ENCODE measurements at regions not wholly inside any gene's neighbourhood (a gene's known extent, or its start where the extent isn't known, plus 50 kb on each side); places are given as distances from the start of the nearest gene placed in this dataset.

DNA sequence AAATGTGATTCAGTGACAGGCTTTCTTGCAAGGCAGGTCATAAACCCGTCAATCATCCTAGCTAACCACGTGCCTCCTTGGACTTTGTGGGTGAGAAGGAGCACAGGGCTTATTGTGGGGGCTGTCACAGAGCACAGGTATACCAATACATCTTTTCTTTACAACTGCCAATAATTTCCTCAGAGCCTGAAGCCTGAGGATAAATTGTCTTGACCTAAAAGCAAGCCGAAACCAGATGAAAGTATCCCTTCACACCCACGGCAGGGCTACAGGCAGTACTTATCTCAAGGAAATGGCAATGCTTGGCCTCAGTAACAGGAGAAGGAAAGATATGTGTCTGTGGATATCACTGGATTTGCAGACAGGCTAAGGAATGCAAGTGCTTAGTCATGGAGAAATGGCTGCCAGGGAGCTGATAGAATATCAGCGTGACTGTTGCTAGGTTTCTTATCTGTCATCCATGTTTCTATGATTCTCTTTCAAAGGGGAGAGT is 90.3 kb upstream of the ZNF366 start:
- Histone ChIP-seq H3K36me3 (no peaks in the 10 kb centered on the region), H3K27me3 (no peaks in the 10 kb centered on the region), H3K9me3 (no peaks in the 10 kb centered on the region), H3K4me1 (peaks cover 0 to 52% (median 22%) of the 10 kb centered on the region in 4 donors), H3K27ac (peak overlapping the region; percentile 42 to 67), H3K4me3 (no peak overlapping the region)
- intact Hi-C loops (cut with DNase I; ENCODE audit: low total_unique reads) = no loop called here
- DNase-seq = no peak
- no peak for TF ChIP-seq CTCF (IDR thresholded peaks at IDR 0.05)

DNA sequence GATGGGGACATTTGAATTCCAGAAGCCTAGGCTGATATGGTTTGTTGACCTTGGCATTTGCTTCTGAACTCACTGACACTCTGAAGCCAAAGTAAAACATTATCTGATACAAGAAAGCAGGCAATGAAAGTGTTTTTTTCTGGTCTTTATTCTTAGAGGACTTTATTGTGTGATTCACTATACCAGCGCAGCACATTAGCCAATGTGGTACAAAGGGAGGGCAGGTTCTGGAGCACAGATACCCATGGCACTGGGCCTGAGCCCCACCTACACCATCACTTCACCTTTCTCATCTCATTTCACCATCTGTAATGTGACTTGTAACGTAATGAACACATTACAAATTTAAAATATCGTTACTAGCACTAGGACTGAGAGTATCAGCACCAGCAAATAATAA is 89.7 kb upstream of the ZNF366 start:
- Histone ChIP-seq H3K27me3 (no peaks in the 10 kb centered on the region), H3K9me3 (no peaks in the 10 kb centered on the region), H3K36me3 (no peaks in the 10 kb centered on the region), H3K4me1 (peaks cover 0 to 52% (median 22%) of the 10 kb centered on the region in 4 donors), H3K27ac (peak overlapping the region; percentile 42 to 67), H3K4me3 (no peak overlapping the region)
- DNase-seq = no peak
- intact Hi-C loops (cut with DNase I; ENCODE audit: low total_unique reads) = no loop called here
- TF ChIP-seq CTCF (IDR thresholded peaks at IDR 0.05) = no peak

DNA sequence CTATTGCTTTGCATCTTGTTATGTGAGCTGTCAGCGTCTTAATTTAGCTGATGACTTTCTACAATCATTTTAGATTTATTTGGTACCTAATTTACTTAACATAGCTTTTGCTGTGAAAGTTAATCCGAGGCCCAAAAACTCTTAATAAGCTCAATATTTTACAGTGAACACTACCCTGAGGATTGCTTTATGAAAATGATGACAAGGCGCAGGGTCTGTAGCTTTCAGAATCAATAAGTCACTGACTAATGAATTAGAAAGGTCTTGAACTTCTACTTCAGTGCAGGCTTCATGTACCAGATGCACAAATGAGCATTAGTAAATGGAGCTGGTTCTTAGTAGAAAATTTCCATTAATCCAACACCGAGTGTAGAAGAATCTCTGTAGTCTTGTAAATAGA is 81.4 kb upstream of the ZNF366 start:
- Histone ChIP-seq H3K9me3 (no peaks in the 10 kb centered on the region), H3K27ac (no peak overlapping the region), H3K36me3 (no peaks in the 10 kb centered on the region), H3K4me1 (peaks cover 0 to 24% (median 0%) of the 10 kb centered on the region in 4 donors), H3K4me3 (no peak overlapping the region), H3K27me3 (no peaks in the 10 kb centered on the region)
- no peak for TF ChIP-seq CTCF (IDR thresholded peaks at IDR 0.05)
- intact Hi-C loops (cut with DNase I; ENCODE audit: low total_unique reads) = no loop called here
- DNase-seq = no peak

GRCh38 chr5:72587661-72588308 is 80.6 kb upstream of the ZNF366 start:
- Histone ChIP-seq H3K27ac (peak overlapping the region in 1 of 2 donors; percentile 1), H3K9me3 (no peaks in the 10 kb centered on the region), H3K27me3 (no peaks in the 10 kb centered on the region), H3K4me3 (no peak overlapping the region), H3K36me3 (no peaks in the 10 kb centered on the region), H3K4me1 (peaks cover 0 to 24% (median 0%) of the 10 kb centered on the region in 4 donors)
- no peak for DNase-seq
- intact Hi-C loops (cut with DNase I; ENCODE audit: low total_unique reads) = no loop called here
- TF ChIP-seq CTCF (IDR thresholded peaks at IDR 0.05) = no peak

DNA sequence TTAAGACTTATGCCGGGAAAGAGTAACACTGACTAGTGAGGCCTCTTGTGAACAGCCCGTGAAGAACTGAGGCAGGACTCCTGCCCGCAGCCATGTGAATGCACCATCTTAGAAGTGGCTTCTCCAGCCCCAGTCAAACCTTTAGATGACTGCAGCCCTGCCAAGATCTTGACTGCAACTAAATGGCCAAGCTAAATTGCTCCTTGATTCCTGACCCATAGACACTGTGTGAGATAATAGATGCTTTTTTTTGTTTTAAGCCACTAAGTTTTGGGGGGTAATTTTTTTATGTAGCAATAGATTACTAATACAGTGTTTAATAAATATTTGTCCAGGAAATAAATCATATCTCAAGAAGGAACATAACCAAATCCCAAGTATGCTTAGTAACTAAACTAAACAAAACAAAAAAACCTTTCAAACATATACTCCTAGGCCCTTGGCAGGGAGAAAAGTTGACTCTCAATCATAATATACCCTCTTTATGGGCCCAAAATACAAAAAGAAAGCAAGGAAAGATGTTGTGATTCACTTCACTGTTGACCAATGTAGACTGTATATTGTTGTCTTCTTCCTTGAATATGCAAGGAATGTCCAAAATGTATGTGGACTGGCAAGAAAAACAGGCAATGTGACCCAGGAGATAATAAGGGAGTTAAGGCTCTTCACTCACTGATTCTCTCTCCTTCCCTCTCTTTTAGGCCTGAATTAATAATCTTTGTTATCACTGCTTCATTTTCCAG is 79.7 kb upstream of the ZNF366 start:
- Histone ChIP-seq H3K27ac (peak overlapping the region in 1 of 2 donors; percentile 1), H3K9me3 (no peaks in the 10 kb centered on the region), H3K4me1 (peaks cover 0 to 24% (median 0%) of the 10 kb centered on the region in 4 donors), H3K36me3 (no peaks in the 10 kb centered on the region), H3K27me3 (no peaks in the 10 kb centered on the region), H3K4me3 (no peak overlapping the region)
- no peak for DNase-seq
- no peak for TF ChIP-seq CTCF (IDR thresholded peaks at IDR 0.05)
- intact Hi-C loops (cut with DNase I; ENCODE audit: low total_unique reads) = no loop called here
